ENCODE measurements at regions not wholly inside any gene's neighbourhood (a gene's known extent, or its start where the extent isn't known, plus 50 kb on each side); places are given as distances from the start of the nearest gene placed in this dataset.

DNA sequence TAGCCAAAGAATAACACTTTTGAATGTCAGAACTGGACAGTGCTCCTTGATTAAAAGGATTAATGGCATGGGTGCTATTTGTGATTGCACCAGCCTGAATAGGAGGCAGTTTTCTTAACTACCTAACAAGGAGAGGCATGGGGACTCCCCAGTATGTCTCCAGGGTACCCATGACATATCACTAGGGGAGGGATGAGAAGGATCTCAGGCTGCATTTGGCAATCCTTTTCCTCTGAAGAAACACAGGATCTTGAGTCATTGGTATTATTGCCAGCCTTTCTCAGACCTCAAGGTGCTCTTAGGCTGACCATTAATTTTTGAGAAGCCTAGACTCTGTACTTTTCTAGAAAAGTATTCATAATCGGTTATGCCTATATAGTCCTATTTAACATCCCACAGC is 77.5 kb upstream of the NPVF start:
- TF ChIP-seq TAF1 (IDR thresholded peaks at IDR 0.05; ENCODE audit: low read depth) (no peak), POLR2AphosphoS5 (IDR thresholded peaks at IDR 0.05) (no peak), CTCF (IDR thresholded peaks at IDR 0.05; ENCODE audit: poor library complexity, severe bottlenecking) (no peak), EZH2 (IDR thresholded peaks at IDR 0.05; ENCODE audit: borderline replicate concordance, insufficient read depth, low read length, poor library complexity, severe bottlenecking) (no peak), EP300 (conservative IDR thresholded peaks at IDR 0.05; ENCODE audit: poor library complexity, severe bottlenecking) (no peak), SMC3 (conservative IDR thresholded peaks at IDR 0.05; ENCODE audit: poor library complexity) (no peak), RAD21 (conservative IDR thresholded peaks at IDR 0.05) (no peak)

Data from neural cell (in vitro differentiated cells).